Activated CD4-positive, alpha-beta T cell treated with anti-CD3 and anti-CD28 coated beads for 36 hours (primary cell): ENCODE measurements at regions not wholly inside any gene's neighbourhood (a gene's known extent, or its start where the extent isn't known, plus 50 kb on each side); places are given as distances from the start of the nearest gene placed in this dataset.

Experiments
- ATAC-seq: fragments of 200-7000 bp; cut with Tn5 transposase; one replicate; pipeline ENCODE4 v1.10.0; 2021; ENCODE audit warnings: mild to moderate bottlenecking, moderate library complexity
- CTCF ChIA-PET: fragments of 350-600 bp; sonication (Branson Sonifier 250); formaldehyde crosslinking; loops from one replicate; lab custom pipeline; 2021; ENCODE audit warnings: antibody characterized with exemption; lab: Charles Lee
- POLR2A ChIA-PET: fragments of 350-600 bp; sonication (Branson Sonifier 250); formaldehyde crosslinking; loops from one replicate; lab custom pipeline; 2021; ENCODE audit warnings: antibody characterized with exemption, inconsistent platforms; lab: Charles Lee
- DNase-seq: peaks from one replicate; pipeline ENCODE4 v3.0.0-alpha.2; 2020
- H3K27ac Mint-ChIP-seq: one replicate; pipeline ENCODE4 v1.8.0; 2021; ENCODE audit warnings: mixed read lengths
- H3K27me3 Mint-ChIP-seq: one replicate; pipeline ENCODE4 v1.8.0; 2021; ENCODE audit warnings: mixed read lengths
- H3K36me3 Mint-ChIP-seq: one replicate; pipeline ENCODE4 v1.8.0; 2021; ENCODE audit warnings: low read depth, mixed read lengths
- H3K4me1 Mint-ChIP-seq: one replicate; pipeline ENCODE4 v1.8.0; 2021; ENCODE audit warnings: mixed read lengths
- H3K4me3 Mint-ChIP-seq: one replicate; pipeline ENCODE4 v1.8.0; 2021; ENCODE audit warnings: mild to moderate bottlenecking, moderate library complexity, mixed read lengths
- H3K9me3 Mint-ChIP-seq: one replicate; pipeline ENCODE4 v1.8.0; 2021; ENCODE audit warnings: low read depth, mixed read lengths
- intact Hi-C, 2 experiments: fragments of 100-400 bp; cut with DNase I in 1 of 2; cut with micrococcal nuclease in 1 of 2; formaldehyde crosslinking; loops; one replicate each; pipeline versions ENCODE4 v1.14.2 to v1.15.1; 2022 to 2024; cut with DNase I, micrococcal nuclease

GRCh38 chr13:72437458-72437857 is 290.0 kb downstream of the MZT1 start:
- ATAC-seq = no peak
- Mint-ChIP-seq H3K27ac (no peak overlapping the region), H3K36me3 (no peaks in the 10 kb centered on the region), H3K27me3 (no peaks in the 10 kb centered on the region), H3K9me3 (no peaks in the 10 kb centered on the region), H3K4me1 (no peaks in the 10 kb centered on the region), H3K4me3 (no peak overlapping the region)
- CTCF ChIA-PET = no interaction called here
- intact Hi-C loops = no loop called here
- POLR2A ChIA-PET = no interaction called here
- no peak for DNase-seq

- H3K36me3 Mint-ChIP-seq = no peaks in the 10 kb centered on the region
- H3K4me1 Mint-ChIP-seq = no peaks in the 10 kb centered on the region
- CTCF ChIA-PET = no interaction called here
These were observed 292.2 kb downstream of the MZT1 start for GRCh38 chr13:72435251-72435650.

DNA sequence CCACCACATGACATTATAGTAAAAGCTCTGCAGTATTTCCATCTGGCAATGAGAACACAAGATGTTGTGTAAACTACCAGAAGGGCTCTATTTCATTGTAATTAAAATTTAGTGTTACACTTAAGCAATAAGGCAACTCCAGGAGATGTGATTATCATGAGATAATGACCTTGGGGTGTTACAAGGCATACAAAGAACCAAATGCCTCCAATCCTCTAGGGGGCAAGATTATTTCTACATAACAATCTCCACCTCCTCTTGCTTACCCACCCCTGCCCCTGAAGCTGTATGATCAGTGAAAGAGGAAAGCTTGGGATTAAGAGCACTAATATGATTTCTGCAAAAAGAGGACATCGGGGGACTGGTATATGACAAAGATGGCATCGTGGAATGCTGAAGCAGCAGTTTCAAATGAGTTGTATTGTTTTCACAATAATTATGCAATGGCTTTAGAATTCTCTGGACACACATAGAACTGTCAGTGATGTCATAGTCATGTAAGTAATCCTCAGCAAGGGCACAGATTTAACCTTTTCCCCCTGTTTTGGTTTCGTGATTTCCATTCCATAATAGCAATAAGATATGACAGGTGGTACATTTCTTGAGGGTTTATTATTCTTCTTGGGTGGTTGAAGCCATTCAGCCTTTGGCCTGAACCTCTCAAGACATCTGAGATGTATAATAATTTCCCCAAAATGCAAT is 295.3 kb downstream of the MZT1 start:
- ChIA-PET POLR2A (no interaction called here), CTCF (no interaction called here)
- H3K4me3 Mint-ChIP-seq = no peak overlapping the region
- intact Hi-C loops = no loop called here
- DNase-seq (no peak), ATAC-seq (no peak)
- H3K36me3 Mint-ChIP-seq = no peaks in the 10 kb centered on the region
- peaks cover 2% of the 10 kb centered on the region for H3K27me3 Mint-ChIP-seq
- no peak overlapping the region for H3K27ac Mint-ChIP-seq
- H3K4me1 Mint-ChIP-seq = no peaks in the 10 kb centered on the region
- no peaks in the 10 kb centered on the region for H3K9me3 Mint-ChIP-seq

More at GRCh38 chr13:72435251-72435650, 292.2 kb downstream of the MZT1 start:
- no peaks in the 10 kb centered on the region for H3K9me3 Mint-ChIP-seq
- intact Hi-C loops = no loop called here
- ATAC-seq (no peak), DNase-seq (no peak)
- POLR2A ChIA-PET = no interaction called here
- no peak overlapping the region for H3K27ac Mint-ChIP-seq
- no peak overlapping the region for H3K4me3 Mint-ChIP-seq
- H3K27me3 Mint-ChIP-seq = peaks cover 2% of the 10 kb centered on the region

- CTCF ChIA-PET = no interaction called here
- Mint-ChIP-seq H3K27ac (no peak overlapping the region), H3K27me3 (peaks cover 2% of the 10 kb centered on the region), H3K4me1 (no peaks in the 10 kb centered on the region), H3K36me3 (no peaks in the 10 kb centered on the region), H3K9me3 (no peaks in the 10 kb centered on the region), H3K4me3 (no peak overlapping the region)
- POLR2A ChIA-PET = no interaction called here
- DNase-seq = no peak
- no peak for ATAC-seq
- intact Hi-C loops = no loop called here
These were observed 296.5 kb downstream of the MZT1 start for GRCh38 chr13:72430923-72431322.

- ChIA-PET CTCF (no interaction called here), POLR2A (no interaction called here)
- H3K27ac Mint-ChIP-seq = no peak overlapping the region
- H3K4me1 Mint-ChIP-seq = no peaks in the 10 kb centered on the region
- DNase-seq = no peak
- H3K4me3 Mint-ChIP-seq = no peak overlapping the region
- H3K27me3 Mint-ChIP-seq = peaks cover 2% of the 10 kb centered on the region
- intact Hi-C loops = no loop called here
- no peak for ATAC-seq
- H3K36me3 Mint-ChIP-seq = no peaks in the 10 kb centered on the region
- no peaks in the 10 kb centered on the region for H3K9me3 Mint-ChIP-seq
These were observed 299.5 kb downstream of the MZT1 start for GRCh38 chr13:72427757-72428528.

DNA sequence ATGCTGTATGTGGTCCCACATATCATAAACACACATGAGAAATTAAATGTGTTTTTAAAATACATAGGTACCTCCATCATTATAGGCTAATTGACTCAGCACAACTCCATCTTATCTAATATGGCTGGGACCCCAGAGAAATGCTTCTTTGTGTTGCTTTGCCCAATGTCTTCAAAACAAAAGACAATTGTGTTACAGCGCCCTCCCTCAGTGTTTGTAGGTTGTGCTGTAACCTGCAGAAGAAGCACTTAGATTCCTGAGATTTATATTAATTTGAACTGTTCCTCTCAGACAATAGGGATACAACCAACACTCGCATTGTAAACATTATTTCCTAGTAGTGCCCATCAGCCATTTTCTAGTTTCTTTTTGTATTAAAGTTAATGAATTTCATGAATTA is 303.4 kb downstream of the MZT1 start:
- intact Hi-C loops = no loop called here
- Mint-ChIP-seq H3K9me3 (no peaks in the 10 kb centered on the region), H3K27me3 (no peaks in the 10 kb centered on the region), H3K4me3 (no peak overlapping the region), H3K27ac (no peak overlapping the region), H3K4me1 (no peaks in the 10 kb centered on the region), H3K36me3 (no peaks in the 10 kb centered on the region)
- CTCF ChIA-PET = interaction anchor here (0.7 kb wide), 1 partner anchor 9 kb away, joined by 3 read pairs; no protein-coding TSS in a partner anchor
- no peak for ATAC-seq
- DNase-seq = no peak
- POLR2A ChIA-PET = no interaction called here

DNA sequence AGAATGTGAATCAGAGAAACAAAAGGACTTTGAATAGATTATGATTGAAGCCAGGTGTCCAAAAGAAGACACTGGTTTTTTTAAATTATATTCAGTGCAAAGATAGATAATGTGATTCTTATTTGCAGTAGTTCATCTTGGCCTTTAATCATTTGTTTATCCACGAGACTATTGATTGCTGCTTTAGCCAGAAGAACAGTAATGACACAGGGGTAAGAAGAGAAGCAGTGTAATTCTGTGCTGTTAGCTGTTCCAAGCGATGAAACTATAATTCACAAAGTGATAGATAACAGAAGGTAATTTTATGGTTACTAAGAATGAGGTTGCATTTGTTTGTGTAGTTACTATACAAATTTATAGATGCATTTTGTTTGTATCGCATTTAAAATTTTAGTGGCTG is 311.6 kb downstream of the MZT1 start:
- ATAC-seq (no peak), DNase-seq (no peak)
- Mint-ChIP-seq H3K27me3 (no peaks in the 10 kb centered on the region), H3K27ac (no peak overlapping the region), H3K4me1 (no peaks in the 10 kb centered on the region), H3K9me3 (peaks cover 2% of the 10 kb centered on the region), H3K4me3 (no peak overlapping the region), H3K36me3 (no peaks in the 10 kb centered on the region)
- intact Hi-C loops = no loop called here
- ChIA-PET POLR2A (no interaction called here), CTCF (no interaction called here)

DNA sequence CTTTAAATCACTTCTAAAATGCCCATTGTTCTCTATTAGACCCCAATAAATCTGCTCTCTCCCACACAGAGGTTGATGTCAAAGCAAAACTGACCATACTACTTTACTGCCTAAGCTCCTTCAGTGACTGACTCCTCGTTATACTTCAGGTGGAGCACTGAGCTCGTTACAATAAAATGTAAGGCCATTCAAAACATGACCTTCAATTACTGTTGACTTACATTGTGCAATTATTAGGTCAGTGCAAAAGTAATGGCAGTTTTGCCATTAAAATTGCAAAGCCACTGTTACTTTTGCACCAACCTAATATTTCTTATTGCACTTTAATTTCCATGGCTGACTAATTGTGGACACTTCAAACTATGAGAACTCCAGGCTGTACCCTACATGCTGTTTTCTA is 314.9 kb downstream of the MZT1 start:
- intact Hi-C loops = no loop called here
- Mint-ChIP-seq H3K4me3 (no peak overlapping the region), H3K9me3 (no peaks in the 10 kb centered on the region), H3K4me1 (no peaks in the 10 kb centered on the region), H3K36me3 (no peaks in the 10 kb centered on the region), H3K27me3 (no peaks in the 10 kb centered on the region), H3K27ac (no peak overlapping the region)
- DNase-seq (no peak), ATAC-seq (no peak)
- POLR2A ChIA-PET = no interaction called here
- CTCF ChIA-PET = no interaction called here

DNA sequence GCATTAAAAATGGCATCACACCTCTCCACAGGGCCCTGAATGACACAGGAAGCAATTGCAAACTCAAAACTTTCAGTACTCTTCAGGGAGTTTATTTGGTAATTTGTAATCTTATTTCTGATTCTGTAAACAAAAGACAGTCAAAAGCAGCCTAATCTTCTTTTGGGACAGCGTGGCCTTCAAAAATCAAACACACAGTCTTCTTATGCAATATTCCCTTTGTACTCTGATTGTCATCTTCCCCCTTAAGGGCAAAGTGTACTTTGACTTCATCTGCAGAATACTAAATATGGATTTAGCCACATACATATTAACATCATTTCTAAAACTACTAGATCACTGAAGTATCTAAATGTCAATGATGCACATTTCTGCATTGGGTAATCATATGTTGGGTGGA is 322.0 kb downstream of the MZT1 start:
- Mint-ChIP-seq H3K27ac (no peak overlapping the region), H3K4me1 (no peaks in the 10 kb centered on the region), H3K27me3 (no peaks in the 10 kb centered on the region), H3K9me3 (no peaks in the 10 kb centered on the region), H3K36me3 (no peaks in the 10 kb centered on the region), H3K4me3 (no peak overlapping the region)
- no peak for DNase-seq
- ChIA-PET CTCF (no interaction called here), POLR2A (no interaction called here)
- no peak for ATAC-seq
- intact Hi-C loops = no loop called here

GRCh38 chr13:72403396-72404010 is 323.9 kb downstream of the MZT1 start:
- intact Hi-C loops = no loop called here
- ATAC-seq (no peak), DNase-seq (no peak)
- no peaks in the 10 kb centered on the region for H3K4me1 Mint-ChIP-seq
- ChIA-PET CTCF (no interaction called here), POLR2A (no interaction called here)
- H3K27ac Mint-ChIP-seq = no peak overlapping the region
- no peak overlapping the region for H3K4me3 Mint-ChIP-seq
- H3K9me3 Mint-ChIP-seq = no peaks in the 10 kb centered on the region
- no peaks in the 10 kb centered on the region for H3K27me3 Mint-ChIP-seq
- H3K36me3 Mint-ChIP-seq = no peaks in the 10 kb centered on the region

GRCh38 chr13:72400856-72401255 is 326.6 kb downstream of the MZT1 start:
- Mint-ChIP-seq H3K4me3 (no peak overlapping the region), H3K9me3 (no peaks in the 10 kb centered on the region), H3K36me3 (no peaks in the 10 kb centered on the region), H3K27me3 (no peaks in the 10 kb centered on the region), H3K4me1 (no peaks in the 10 kb centered on the region), H3K27ac (no peak overlapping the region)
- POLR2A ChIA-PET = no interaction called here
- intact Hi-C loops = no loop called here
- CTCF ChIA-PET = interaction anchor here (0.9 kb wide), 1 partner anchor 18 kb away, joined by 3 read pairs; no protein-coding TSS in a partner anchor
- DNase-seq = no peak
- ATAC-seq = no peak

GRCh38 chr13:72399351-72399750 is 328.1 kb downstream of the MZT1 start:
- ChIA-PET CTCF (no interaction called here), POLR2A (no interaction called here)
- Mint-ChIP-seq H3K4me1 (no peaks in the 10 kb centered on the region), H3K27ac (no peak overlapping the region), H3K27me3 (no peaks in the 10 kb centered on the region), H3K9me3 (no peaks in the 10 kb centered on the region), H3K4me3 (no peak overlapping the region), H3K36me3 (no peaks in the 10 kb centered on the region)
- intact Hi-C loops = no loop called here
- DNase-seq = no peak
- ATAC-seq = no peak
